Thyroid gland (tissue), 4 donors: ENCODE measurements at regions not wholly inside any gene's neighbourhood (a gene's known extent, or its start where the extent isn't known, plus 50 kb on each side); places are given as distances from the start of the nearest gene placed in this dataset.
"Not testable (repeated sequence)": the region's sequence is repeated elsewhere in the genome, so short reads cannot be mapped to it uniquely, and the experiment has no call there.

Source experiments
- POLR2A ChIP-seq, 2 donors: fragments of 450-650 bp; IDR thresholded peaks; one replicate each; pipeline ENCODE4 v1.6.1; 2017; ENCODE audit warnings: antibody characterized with exemption in 2 of 2, mild to moderate bottlenecking in 2 of 2, moderate library complexity in 1 of 2
- TF ChIP-seq, protein P1 (sequence below), 6 experiments: fragments of 200-600 bp in 3 of 6; fragments of 450-650 bp in 3 of 6; sonication (generic) in 3 of 6; IDR thresholded peaks; one replicate each; pipeline ENCODE4 v1.5.1; 2016 to 2019; ENCODE audit warnings: antibody characterized with exemption in 6 of 6, mild to moderate bottlenecking in 2 of 6, inconsistent platforms in 1 of 6, moderate library complexity in 1 of 6

GRCh38 chr6:166231181-166231580, 63.5 kb upstream of the TBXT start:
- TF ChIP-seq, protein P1, sequence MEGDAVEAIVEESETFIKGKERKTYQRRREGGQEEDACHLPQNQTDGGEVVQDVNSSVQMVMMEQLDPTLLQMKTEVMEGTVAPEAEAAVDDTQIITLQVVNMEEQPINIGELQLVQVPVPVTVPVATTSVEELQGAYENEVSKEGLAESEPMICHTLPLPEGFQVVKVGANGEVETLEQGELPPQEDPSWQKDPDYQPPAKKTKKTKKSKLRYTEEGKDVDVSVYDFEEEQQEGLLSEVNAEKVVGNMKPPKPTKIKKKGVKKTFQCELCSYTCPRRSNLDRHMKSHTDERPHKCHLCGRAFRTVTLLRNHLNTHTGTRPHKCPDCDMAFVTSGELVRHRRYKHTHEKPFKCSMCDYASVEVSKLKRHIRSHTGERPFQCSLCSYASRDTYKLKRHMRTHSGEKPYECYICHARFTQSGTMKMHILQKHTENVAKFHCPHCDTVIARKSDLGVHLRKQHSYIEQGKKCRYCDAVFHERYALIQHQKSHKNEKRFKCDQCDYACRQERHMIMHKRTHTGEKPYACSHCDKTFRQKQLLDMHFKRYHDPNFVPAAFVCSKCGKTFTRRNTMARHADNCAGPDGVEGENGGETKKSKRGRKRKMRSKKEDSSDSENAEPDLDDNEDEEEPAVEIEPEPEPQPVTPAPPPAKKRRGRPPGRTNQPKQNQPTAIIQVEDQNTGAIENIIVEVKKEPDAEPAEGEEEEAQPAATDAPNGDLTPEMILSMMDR (IDR thresholded peaks at IDR 0.05), result not testable (repeated sequence)
- TF ChIP-seq POLR2A (IDR thresholded peaks at IDR 0.05), result not testable (repeated sequence)
